GM19395 (cell line): ENCODE measurements at regions not wholly inside any gene's neighbourhood (a gene's known extent, or its start where the extent isn't known, plus 50 kb on each side); places are given as distances from the start of the nearest gene placed in this dataset.
"Not testable (repeated sequence)": the region's sequence is repeated elsewhere in the genome, so short reads cannot be mapped to it uniquely, and the experiment has no call there.

Experiments used
- ATAC-seq: cut with Tn5 transposase; IDR thresholded peaks from one replicate; pipeline ENCODE4 v1.9.1; 2021; ENCODE audit warnings: mild to moderate bottlenecking, moderate library complexity; ENCODE audit not compliant: unreplicated experiment

DNA sequence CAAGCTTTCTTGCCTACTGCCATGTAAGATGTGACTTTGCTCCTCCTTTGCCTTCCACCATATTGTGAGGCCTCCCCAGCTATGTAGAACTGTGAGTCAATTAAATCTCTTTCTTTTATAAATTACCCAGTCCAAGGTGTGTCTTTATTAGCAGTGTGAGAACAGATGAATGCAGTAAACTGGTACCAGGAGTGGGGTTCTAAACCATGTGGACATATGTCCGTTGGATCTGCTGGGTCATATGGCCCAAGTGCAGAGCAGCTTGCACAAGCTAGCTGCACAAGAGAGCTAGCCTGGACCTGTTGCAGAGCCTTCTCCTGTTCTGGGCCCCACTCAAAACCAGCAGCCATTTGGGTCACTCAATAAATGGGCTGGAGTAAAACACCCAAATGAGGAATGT lies 177.1 kb downstream of the HIPK3 start:
- no peak for ATAC-seq

DNA sequence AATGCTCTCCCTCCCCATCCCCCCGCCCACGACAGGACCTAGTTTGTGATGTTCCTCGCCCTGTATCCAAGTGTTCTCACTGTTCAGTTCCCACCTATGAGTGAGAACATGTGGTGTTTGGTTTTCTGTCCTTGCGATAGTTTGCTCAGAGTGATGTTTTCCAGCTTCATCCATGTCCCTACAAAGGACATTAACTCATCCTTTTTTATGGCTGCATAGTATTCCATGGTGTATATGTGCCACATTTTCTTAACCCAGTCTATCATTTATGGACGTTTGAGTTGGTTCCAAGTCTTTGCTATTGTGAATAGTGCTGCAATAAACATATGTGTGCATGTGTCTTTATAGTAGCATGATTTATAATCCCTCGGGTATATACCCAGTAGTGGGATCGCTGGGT lies 171.3 kb downstream of the HIPK3 start:
- ATAC-seq: not testable (repeated sequence)

DNA sequence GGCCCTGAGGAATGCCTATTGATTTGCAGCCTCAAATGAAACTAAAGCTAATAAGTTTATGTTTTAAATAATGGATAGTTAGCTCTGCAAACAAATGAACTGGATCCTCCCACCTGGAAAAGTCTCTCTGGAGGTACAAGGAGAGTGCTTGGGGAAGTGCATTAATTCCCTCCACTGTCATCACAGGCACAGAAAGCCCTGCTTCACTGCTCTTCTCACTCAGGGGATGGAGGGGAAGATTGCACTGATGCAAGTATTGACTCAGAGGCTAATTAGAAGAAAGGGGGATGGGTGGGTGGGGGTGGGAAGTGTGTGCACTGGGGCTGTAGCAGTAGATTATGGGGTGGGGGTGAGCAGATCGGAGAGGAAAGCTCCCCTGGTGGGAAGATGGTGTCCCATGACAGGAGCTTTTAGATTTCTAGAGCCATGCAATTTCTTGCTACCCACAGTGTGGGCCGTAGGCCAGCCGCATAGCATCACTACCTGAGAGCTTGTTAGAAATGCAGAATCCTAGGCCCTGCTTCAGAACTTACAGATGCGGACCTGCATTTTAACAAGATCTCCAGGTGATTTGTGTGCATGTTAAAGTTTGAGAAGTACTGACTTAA lies 163.9 kb downstream of the HIPK3 start:
- no peak for ATAC-seq

DNA sequence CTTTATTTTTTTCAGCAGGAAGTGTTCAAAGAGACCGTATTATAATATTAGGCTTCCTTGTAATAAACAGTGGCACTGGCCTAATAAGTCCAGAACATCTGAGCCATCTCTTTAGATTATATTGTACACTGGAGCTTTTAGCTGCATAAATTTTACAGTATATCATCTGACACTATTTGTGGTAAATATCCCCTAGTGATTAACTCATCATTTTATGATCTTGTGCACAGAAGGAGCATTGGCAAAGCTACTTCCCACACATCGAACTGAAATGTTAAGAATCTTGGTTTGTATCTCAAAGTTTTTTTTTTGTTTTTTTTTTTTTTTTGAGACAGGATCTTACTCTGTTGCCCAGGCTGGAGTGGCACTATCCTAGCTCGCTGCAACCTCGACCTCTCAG lies 162.7 kb downstream of the HIPK3 start:
- ATAC-seq: no peak

- ATAC-seq: no peak
Observed at GRCh38 chr11:33417121-33417520, 159.9 kb downstream of the HIPK3 start.

DNA sequence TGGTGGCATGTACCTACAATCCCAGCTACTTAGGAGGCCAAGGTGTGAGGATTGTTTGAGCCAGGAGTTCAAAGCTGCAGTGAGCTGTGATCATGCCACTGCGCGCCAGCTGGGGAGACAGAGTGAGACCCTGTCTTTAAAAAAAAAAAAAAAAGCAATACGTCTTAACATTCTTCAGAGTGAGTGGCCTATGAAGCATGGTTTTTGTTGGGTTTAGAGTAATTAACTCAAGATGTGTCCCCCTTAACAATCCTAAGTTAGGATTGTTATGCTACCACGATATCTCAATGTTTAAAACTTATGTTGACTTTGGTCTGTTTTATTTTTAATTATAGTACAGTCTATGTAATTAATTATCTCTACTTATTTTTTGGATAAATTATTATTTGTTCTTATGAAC lies 156.1 kb downstream of the HIPK3 start:
- no peak for ATAC-seq

GRCh38 chr11:33412241-33412640 lies 155.1 kb downstream of the HIPK3 start:
- ATAC-seq: no peak

GRCh38 chr11:33411751-33412150 lies 154.6 kb downstream of the HIPK3 start:
- ATAC-seq: no peak

GRCh38 chr11:33410086-33410765 lies 153.0 kb downstream of the HIPK3 start:
- no peak for ATAC-seq
